BE2C (cell line): ENCODE measurements at regions not wholly inside any gene's neighbourhood (a gene's known extent, or its start where the extent isn't known, plus 50 kb on each side); places are given as distances from the start of the nearest gene placed in this dataset.

ENCODE experiments used
- DNase-seq: peaks from one replicate; pipeline ENCODE4 v3.0.0-alpha.2; 2020
- H3K27me3 ChIP-seq: fragments of 250-450 bp; sonication (Bioruptor Pico); 2 replicates; pipeline ENCODE4 v1.5.1; 2020; ENCODE audit warnings: mild to moderate bottlenecking
- H3K36me3 ChIP-seq: fragments of 250-450 bp; sonication (Bioruptor Pico); 2 replicates; pipeline ENCODE4 v1.5.1; 2020; ENCODE audit warnings: mild to moderate bottlenecking
- H3K4me1 ChIP-seq: fragments of 250-450 bp; sonication (Bioruptor Pico); 2 replicates; pipeline ENCODE4 v1.5.1; 2020
- H3K4me3 ChIP-seq: 2 replicates; pipeline ENCODE4 v1.5.1; 2011; ENCODE audit warnings: low read depth, low read length
- H3K9me3 ChIP-seq: fragments of 250-450 bp; sonication (Bioruptor Pico); 2 replicates; pipeline ENCODE4 v1.5.1; 2020
- CTCF ChIP-seq: IDR thresholded peaks from 2 replicates; pipeline ENCODE4 v1.5.1; 2012; ENCODE audit warnings: mild to moderate bottlenecking, low read depth, low read length

DNA sequence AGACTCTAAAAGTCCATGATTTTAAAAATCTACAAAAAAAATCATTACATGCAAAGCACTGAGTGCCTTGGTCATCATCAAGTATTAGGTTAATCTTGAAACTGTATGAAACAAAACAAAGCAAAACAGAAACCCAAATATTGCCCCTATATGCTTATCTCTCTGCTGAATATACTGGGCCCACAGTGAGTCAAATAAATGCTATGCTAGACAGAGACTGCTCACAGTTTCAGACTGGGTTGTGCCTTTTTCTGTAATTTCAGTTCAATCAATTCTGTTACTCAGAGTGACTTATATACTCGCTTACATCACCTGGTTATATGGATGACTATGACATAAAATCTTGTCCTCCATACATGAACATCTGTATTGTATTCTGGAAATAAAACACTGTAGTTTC, 257.1 kb upstream of the ACTRT1 start:
- no peak for TF ChIP-seq CTCF
- Histone ChIP-seq H3K36me3 (no peaks in the 10 kb centered on the region), H3K27me3 (no peaks in the 10 kb centered on the region), H3K9me3 (no peaks in the 10 kb centered on the region), H3K4me1 (no peaks in the 10 kb centered on the region), H3K4me3 (no peak overlapping the region)
- DNase-seq, result no peak

DNA sequence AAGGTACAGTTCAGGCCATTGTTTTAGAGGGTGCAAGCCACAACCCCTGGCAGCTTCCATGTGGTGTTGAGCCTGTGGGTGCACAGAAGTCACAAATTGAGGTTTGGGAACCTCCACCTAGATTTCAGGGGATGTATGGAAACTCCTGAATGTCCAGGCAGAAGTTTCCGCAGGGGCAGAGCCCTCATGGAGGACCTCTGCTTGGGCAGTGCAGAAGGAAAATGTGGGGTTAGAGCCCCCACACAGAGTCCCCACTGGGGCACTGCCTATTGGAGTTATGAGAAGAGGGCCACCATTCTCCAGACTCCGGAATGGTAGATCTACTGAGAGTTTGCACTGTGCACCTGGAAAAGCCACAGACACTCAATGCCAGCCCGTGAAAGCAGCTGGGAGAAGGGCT, 242.0 kb upstream of the ACTRT1 start:
- TF ChIP-seq CTCF, result no peak
- H3K27me3 ChIP-seq, result no peaks in the 10 kb centered on the region
- no peaks in the 10 kb centered on the region for H3K4me1 ChIP-seq
- H3K9me3 ChIP-seq, result no peaks in the 10 kb centered on the region
- DNase-seq, result no peak
- no peaks in the 10 kb centered on the region for H3K36me3 ChIP-seq
- no peak overlapping the region for H3K4me3 ChIP-seq

GRCh38 chrX:128287693-128288092, 235.5 kb upstream of the ACTRT1 start:
- DNase-seq, result no peak
- no peaks in the 10 kb centered on the region for H3K4me1 ChIP-seq
- H3K9me3 ChIP-seq, result no peaks in the 10 kb centered on the region
- no peaks in the 10 kb centered on the region for H3K27me3 ChIP-seq
- TF ChIP-seq CTCF, result no peak
- no peaks in the 10 kb centered on the region for H3K36me3 ChIP-seq
- no peak overlapping the region for H3K4me3 ChIP-seq

GRCh38 chrX:128250621-128251020, 198.4 kb upstream of the ACTRT1 start:
- Histone ChIP-seq H3K27me3 (no peaks in the 10 kb centered on the region), H3K9me3 (no peaks in the 10 kb centered on the region), H3K36me3 (no peaks in the 10 kb centered on the region), H3K4me1 (no peaks in the 10 kb centered on the region), H3K4me3 (no peak overlapping the region)
- TF ChIP-seq CTCF, result no peak
- no peak for DNase-seq

DNA sequence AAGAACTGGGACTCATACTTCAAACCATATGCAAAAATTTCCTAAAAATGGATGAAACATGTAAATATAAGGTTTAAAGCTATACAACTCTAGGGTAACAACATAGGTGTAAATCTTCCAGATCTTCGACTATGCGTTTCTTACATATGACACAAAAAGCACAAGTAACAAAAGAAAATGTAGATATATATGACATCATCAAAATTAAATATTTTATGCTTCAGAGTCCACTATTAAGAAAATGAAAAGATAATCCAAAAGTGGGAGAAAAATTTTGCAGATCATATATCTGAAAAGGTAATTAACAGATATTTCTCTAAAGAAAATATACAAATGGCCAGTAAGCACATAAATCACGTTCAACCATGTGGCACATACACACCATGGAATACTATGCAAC, 164.2 kb upstream of the ACTRT1 start:
- no peak for TF ChIP-seq CTCF
- no peaks in the 10 kb centered on the region for H3K4me1 ChIP-seq
- no peaks in the 10 kb centered on the region for H3K9me3 ChIP-seq
- H3K36me3 ChIP-seq, result no peaks in the 10 kb centered on the region
- no peak overlapping the region for H3K4me3 ChIP-seq
- H3K27me3 ChIP-seq, result no peaks in the 10 kb centered on the region
- DNase-seq, result no peak

GRCh38 chrX:128165884-128166408, 113.7 kb upstream of the ACTRT1 start:
- no peak for DNase-seq
- no peaks in the 10 kb centered on the region for H3K9me3 ChIP-seq

More at GRCh38 chrX:128165884-128166408, 113.7 kb upstream of the ACTRT1 start:
- Histone ChIP-seq H3K4me3 (no peak overlapping the region), H3K4me1 (no peaks in the 10 kb centered on the region), H3K36me3 (no peaks in the 10 kb centered on the region), H3K27me3 (no peaks in the 10 kb centered on the region)
- no peak for TF ChIP-seq CTCF
